ENCODE measurements at regions not wholly inside any gene's neighbourhood (a gene's known extent, or its start where the extent isn't known, plus 50 kb on each side); places are given as distances from the start of the nearest gene placed in this dataset.

DNA sequence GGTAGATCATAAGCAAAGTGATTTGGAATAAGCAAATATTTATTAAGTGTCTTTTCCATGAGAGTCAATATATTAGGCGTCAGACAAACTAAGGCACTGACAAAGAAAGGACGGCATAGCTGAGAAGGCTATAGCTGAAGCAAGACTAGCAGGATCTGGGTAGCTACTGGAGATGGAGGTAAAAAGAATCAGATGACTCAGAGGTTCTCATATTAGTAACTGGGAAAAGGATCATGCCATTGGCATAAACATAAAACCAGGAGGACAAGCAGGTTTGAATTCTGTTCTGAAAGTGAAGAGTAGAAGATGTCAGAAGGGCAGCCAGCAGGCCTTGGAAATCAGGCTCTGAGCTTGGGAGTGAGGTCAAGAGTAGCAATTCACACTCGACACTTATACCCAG lies 531.9 kb downstream of the PTPRC start:
- Histone ChIP-seq H3K4me1 (no peaks in the 10 kb centered on the region), H3K9me3 (no peaks in the 10 kb centered on the region), H3K27me3 (no peaks in the 10 kb centered on the region), H3K36me3 (no peaks in the 10 kb centered on the region), H3K27ac (no peak overlapping the region), H3K4me3 (no peak overlapping the region)
- intact Hi-C loops (cut with DNase I; ENCODE audit: low total_unique reads), result no loop called here
- no peak for DNase-seq
- TF ChIP-seq CTCF (IDR thresholded peaks at IDR 0.05), result no peak

GRCh38 chr1:199172171-199173124 lies 533.6 kb downstream of the PTPRC start:
- DNase-seq, result no peak
- Histone ChIP-seq H3K4me1 (no peaks in the 10 kb centered on the region), H3K36me3 (no peaks in the 10 kb centered on the region), H3K27me3 (no peaks in the 10 kb centered on the region), H3K27ac (no peak overlapping the region), H3K9me3 (no peaks in the 10 kb centered on the region), H3K4me3 (no peak overlapping the region)
- no peak for TF ChIP-seq CTCF (IDR thresholded peaks at IDR 0.05)
- intact Hi-C loops (cut with DNase I; ENCODE audit: low total_unique reads), result no loop called here

DNA sequence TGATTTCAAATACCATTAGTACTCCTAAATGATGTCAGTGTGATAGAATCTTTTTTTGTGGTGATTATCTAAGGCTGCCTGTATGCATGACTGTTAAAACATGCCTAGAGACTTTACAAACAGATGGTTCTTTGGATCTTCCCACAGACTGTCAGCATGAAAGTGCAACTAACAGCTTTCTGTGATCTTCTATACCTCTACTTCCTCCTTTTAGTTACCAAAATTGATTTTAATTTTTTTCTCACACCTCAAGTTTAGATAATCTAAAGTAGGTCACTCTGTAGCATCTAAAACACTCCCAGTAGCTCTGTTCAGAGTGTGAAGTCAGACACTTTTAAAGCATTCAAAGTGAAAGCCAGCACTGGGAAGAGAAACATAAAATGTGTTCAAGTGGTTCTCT lies 534.5 kb downstream of the PTPRC start:
- DNase-seq, result no peak
- no peak overlapping the region for H3K27ac ChIP-seq

GRCh38 chr1:199174336-199174735 lies 535.5 kb downstream of the PTPRC start:
- Histone ChIP-seq H3K36me3 (no peaks in the 10 kb centered on the region), H3K27ac (no peak overlapping the region), H3K27me3 (no peaks in the 10 kb centered on the region), H3K9me3 (no peaks in the 10 kb centered on the region), H3K4me3 (no peak overlapping the region), H3K4me1 (peaks cover 0 to under 1% (median 0%) of the 10 kb centered on the region in 4 donors)
- no peak for TF ChIP-seq CTCF (IDR thresholded peaks at IDR 0.05)
- DNase-seq, result no peak
- intact Hi-C loops (cut with DNase I; ENCODE audit: low total_unique reads), result no loop called here

More for the DNA sequence above, 534.5 kb downstream of the PTPRC start:
- Histone ChIP-seq H3K9me3 (no peaks in the 10 kb centered on the region), H3K36me3 (no peaks in the 10 kb centered on the region), H3K4me3 (no peak overlapping the region), H3K27me3 (no peaks in the 10 kb centered on the region), H3K4me1 (no peaks in the 10 kb centered on the region)
- TF ChIP-seq CTCF (IDR thresholded peaks at IDR 0.05), result no peak
- intact Hi-C loops (cut with DNase I; ENCODE audit: low total_unique reads), result no loop called here

DNA sequence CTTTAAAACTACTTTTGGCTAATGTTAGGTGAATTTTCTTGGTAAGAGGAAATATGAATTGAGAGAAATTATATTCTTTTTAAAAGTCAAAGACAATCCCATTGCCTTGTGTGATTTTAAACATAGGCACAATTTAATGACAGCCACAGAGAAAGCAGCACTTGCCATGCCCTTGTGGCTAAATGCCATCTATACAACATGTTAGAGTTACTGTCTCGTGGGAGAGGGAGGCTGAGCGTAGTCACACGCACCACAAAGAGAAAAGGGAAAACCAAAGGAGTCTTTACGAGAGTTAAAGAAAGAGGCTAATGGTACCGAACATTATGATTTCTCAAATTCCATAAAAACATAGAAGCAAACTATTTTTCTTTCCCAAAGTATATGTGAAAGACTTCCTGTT lies 537.9 kb downstream of the PTPRC start:
- H3K4me1 ChIP-seq, result peaks cover 0 to 5% (median 0%) of the 10 kb centered on the region in 4 donors
- intact Hi-C loops (cut with DNase I; ENCODE audit: low total_unique reads), result no loop called here
- no peaks in the 10 kb centered on the region for H3K9me3 ChIP-seq
- no peak for TF ChIP-seq CTCF (IDR thresholded peaks at IDR 0.05)
- H3K36me3 ChIP-seq, result no peaks in the 10 kb centered on the region
- no peak for DNase-seq
- H3K27me3 ChIP-seq, result no peaks in the 10 kb centered on the region
- no peak overlapping the region for H3K4me3 ChIP-seq
- no peak overlapping the region for H3K27ac ChIP-seq

Measured in tibial artery (tissue), 4 donors.